ENCODE measurements at regions not wholly inside any gene's neighbourhood (a gene's known extent, or its start where the extent isn't known, plus 50 kb on each side); places are given as distances from the start of the nearest gene placed in this dataset.

- TF ChIP-seq, protein P1, sequence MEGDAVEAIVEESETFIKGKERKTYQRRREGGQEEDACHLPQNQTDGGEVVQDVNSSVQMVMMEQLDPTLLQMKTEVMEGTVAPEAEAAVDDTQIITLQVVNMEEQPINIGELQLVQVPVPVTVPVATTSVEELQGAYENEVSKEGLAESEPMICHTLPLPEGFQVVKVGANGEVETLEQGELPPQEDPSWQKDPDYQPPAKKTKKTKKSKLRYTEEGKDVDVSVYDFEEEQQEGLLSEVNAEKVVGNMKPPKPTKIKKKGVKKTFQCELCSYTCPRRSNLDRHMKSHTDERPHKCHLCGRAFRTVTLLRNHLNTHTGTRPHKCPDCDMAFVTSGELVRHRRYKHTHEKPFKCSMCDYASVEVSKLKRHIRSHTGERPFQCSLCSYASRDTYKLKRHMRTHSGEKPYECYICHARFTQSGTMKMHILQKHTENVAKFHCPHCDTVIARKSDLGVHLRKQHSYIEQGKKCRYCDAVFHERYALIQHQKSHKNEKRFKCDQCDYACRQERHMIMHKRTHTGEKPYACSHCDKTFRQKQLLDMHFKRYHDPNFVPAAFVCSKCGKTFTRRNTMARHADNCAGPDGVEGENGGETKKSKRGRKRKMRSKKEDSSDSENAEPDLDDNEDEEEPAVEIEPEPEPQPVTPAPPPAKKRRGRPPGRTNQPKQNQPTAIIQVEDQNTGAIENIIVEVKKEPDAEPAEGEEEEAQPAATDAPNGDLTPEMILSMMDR (IDR thresholded peaks at IDR 0.05) = no peak
- no peak for TF ChIP-seq POLR2A (IDR thresholded peaks at IDR 0.05)
- intact Hi-C loops (cut with DNase I; ENCODE audit: low total_unique reads) = no loop called here
- H3K4me1 ChIP-seq = no peaks in the 10 kb centered on the region
- H3K27ac ChIP-seq = no peak overlapping the region
- no peaks in the 10 kb centered on the region for H3K27me3 ChIP-seq
- H3K9me3 ChIP-seq = no peaks in the 10 kb centered on the region
- no peaks in the 10 kb centered on the region for H3K36me3 ChIP-seq
- H3K4me3 ChIP-seq = no peak overlapping the region
- no peak for DNase-seq
These were observed 201.5 kb downstream of the SP3 start for GRCh38 chr2:173763641-173764040.

- H3K27ac ChIP-seq = no peak overlapping the region
- intact Hi-C loops (cut with DNase I; ENCODE audit: low total_unique reads) = no loop called here
These were observed 201.1 kb downstream of the SP3 start for GRCh38 chr2:173764094-173764493.

DNA sequence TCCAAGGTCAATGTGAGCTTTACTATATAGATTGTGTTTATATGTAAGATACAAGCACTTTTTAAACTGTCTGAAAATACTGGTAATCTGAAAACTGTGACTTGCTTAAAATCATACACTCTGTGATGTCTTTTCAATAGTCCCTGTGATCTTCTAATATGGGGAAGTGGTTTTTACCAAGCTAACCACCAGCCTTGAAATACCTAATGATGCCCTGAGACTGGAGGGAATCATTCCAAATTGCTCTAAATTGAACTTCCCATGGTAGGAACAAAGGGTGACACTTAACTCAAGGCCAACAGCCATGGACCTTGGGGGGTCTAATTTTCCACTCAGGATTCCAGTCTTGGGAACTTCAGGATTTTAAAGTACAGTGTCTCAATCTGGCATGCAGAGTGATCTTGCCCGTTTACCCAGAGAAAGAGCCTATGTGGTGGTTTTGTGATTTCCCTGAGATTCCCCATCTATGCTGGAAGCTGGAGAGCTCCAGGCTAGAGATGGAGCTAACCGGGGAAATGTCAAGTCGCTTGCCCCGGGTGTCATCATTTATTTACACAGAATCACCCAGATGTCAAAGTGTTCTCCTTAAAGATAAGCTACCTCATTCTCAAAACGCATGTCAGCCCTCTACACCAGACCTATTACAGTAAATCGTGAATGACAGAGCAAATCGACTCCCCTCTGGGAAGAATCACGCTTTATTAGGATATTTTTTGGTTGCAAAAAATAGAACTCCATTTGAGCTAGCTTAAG is 198.5 kb downstream of the SP3 start:
- TF ChIP-seq POLR2A (IDR thresholded peaks at IDR 0.05) = no peak
- TF ChIP-seq, protein P1 (IDR thresholded peaks at IDR 0.05) = no peak
- Histone ChIP-seq H3K36me3 (no peaks in the 10 kb centered on the region), H3K9me3 (no peaks in the 10 kb centered on the region), H3K27ac (no peak overlapping the region), H3K4me3 (no peak overlapping the region), H3K27me3 (no peaks in the 10 kb centered on the region), H3K4me1 (no peaks in the 10 kb centered on the region)
- intact Hi-C loops (cut with DNase I; ENCODE audit: low total_unique reads) = no loop called here
- no peak for DNase-seq

More at GRCh38 chr2:173764094-173764493, 201.1 kb downstream of the SP3 start:
- Histone ChIP-seq H3K36me3 (no peaks in the 10 kb centered on the region), H3K4me3 (no peak overlapping the region), H3K4me1 (no peaks in the 10 kb centered on the region), H3K9me3 (no peaks in the 10 kb centered on the region), H3K27me3 (no peaks in the 10 kb centered on the region)
- no peak for DNase-seq
- no peak for TF ChIP-seq POLR2A (IDR thresholded peaks at IDR 0.05)
- TF ChIP-seq, protein P1 (IDR thresholded peaks at IDR 0.05) = no peak

- no peak for TF ChIP-seq POLR2A (IDR thresholded peaks at IDR 0.05)
- TF ChIP-seq, protein P1 (IDR thresholded peaks at IDR 0.05) = no peak
- Histone ChIP-seq H3K36me3 (no peaks in the 10 kb centered on the region), H3K4me1 (no peaks in the 10 kb centered on the region), H3K27me3 (no peaks in the 10 kb centered on the region), H3K9me3 (no peaks in the 10 kb centered on the region), H3K27ac (no peak overlapping the region), H3K4me3 (no peak overlapping the region)
- intact Hi-C loops (cut with DNase I; ENCODE audit: low total_unique reads) = no loop called here
- DNase-seq = no peak
These were observed 194.1 kb downstream of the SP3 start for GRCh38 chr2:173770947-173771678.

DNA sequence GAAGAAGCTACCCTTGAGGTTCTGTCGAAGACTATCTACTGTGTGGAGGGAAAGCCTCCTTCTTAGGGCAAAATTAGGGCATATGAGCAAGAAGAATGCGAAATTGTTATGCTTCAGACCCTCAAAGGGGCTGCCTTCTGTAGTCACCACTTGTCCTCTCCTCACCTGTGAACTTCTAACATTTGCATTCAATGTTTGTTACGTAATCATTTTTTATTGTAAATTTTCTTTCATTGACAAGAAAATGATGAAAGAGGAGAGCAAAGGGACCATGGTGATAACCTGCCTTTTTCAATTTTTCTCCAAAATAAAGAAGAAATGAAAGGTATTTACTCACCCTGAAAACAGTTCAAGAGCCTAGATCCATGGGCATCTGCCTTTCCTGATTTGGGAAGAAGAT is 193.0 kb downstream of the SP3 start:
- H3K27me3 ChIP-seq = no peaks in the 10 kb centered on the region
- DNase-seq = no peak
- TF ChIP-seq, protein P1 (IDR thresholded peaks at IDR 0.05) = no peak
- no peak for TF ChIP-seq POLR2A (IDR thresholded peaks at IDR 0.05)
- no peaks in the 10 kb centered on the region for H3K4me1 ChIP-seq
- intact Hi-C loops (cut with DNase I; ENCODE audit: low total_unique reads) = no loop called here
- H3K36me3 ChIP-seq = no peaks in the 10 kb centered on the region
- H3K27ac ChIP-seq = no peak overlapping the region
- no peaks in the 10 kb centered on the region for H3K9me3 ChIP-seq
- no peak overlapping the region for H3K4me3 ChIP-seq
